IMR-90 (cell line): ENCODE measurements at regions not wholly inside any gene's neighbourhood (a gene's known extent, or its start where the extent isn't known, plus 50 kb on each side); places are given as distances from the start of the nearest gene placed in this dataset.

ENCODE experiments used
- CEBPB ChIP-seq: IDR thresholded peaks from 2 replicates; pipeline ENCODE4 v1.6.1; 2012; ENCODE audit warnings: low read depth, low read length, improper control_type of control experiment
- RFX5 ChIP-seq: IDR thresholded peaks from 2 replicates; pipeline ENCODE4 v1.8.0; 2012; ENCODE audit warnings: low read depth, mild to moderate bottlenecking, low read length, moderate library complexity
- TF ChIP-seq, protein P1 (sequence below): fragments of 150-350 bp; IDR thresholded peaks from 2 replicates; pipeline ENCODE4 v1.6.1; 2017; ENCODE audit warnings: mild to moderate bottlenecking, antibody characterized with exemption, low read length, low read depth

DNA sequence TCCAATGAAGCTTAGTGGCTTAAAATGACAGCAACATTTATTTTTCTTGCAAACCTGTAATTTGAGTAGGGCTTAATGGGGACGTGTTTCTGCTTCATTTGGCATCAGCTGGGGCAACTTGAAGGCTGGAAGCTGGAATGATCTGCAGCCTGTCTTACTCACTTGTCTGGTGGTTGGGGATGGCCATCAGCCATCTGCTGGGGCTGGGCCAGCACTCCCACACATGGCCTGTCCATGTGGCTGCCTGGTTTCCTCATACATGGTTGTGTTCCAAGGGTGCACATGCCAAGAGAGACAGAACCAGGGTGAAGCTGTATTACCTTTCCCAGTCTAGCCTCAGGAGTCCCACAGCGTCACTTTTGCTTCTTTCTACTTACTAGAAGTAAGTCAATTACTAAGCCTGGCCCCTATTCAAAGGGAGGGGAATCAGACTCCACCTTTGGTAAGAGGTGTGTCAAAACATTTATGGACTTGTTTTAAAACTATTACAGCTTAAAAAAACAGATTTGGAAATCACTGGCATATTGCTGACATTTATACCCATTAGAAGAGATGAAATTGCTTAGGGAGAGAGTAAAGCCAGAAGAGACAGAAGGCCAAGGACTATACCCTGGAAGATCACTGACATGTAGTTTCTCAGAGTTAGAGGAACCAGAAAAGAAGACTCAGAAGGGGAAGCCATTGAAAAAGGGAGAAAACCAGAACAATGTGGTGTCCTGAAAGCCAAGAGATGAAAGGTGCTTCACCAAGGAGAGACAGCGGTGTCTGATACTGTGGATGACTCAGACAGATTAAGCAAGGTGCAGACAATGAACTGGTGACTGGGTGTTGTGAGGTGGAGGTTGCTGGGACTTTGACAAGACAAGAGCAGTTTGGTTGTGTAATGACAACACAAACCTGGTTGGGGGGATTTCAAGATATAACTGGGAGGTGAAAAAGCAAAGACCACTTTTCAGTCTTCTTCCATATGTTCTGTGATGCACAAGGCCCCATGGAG, 345.2 kb downstream of the GJA1 start (continued):
- TF ChIP-seq, protein P1, sequence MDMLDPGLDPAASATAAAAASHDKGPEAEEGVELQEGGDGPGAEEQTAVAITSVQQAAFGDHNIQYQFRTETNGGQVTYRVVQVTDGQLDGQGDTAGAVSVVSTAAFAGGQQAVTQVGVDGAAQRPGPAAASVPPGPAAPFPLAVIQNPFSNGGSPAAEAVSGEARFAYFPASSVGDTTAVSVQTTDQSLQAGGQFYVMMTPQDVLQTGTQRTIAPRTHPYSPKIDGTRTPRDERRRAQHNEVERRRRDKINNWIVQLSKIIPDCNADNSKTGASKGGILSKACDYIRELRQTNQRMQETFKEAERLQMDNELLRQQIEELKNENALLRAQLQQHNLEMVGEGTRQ = peak; percentile 48; the same call in 1 of the 2 replicates
- no peak for TF ChIP-seq RFX5
- peak; percentile 73 for TF ChIP-seq CEBPB
